ENCODE measurements at regions not wholly inside any gene's neighbourhood (a gene's known extent, or its start where the extent isn't known, plus 50 kb on each side); places are given as distances from the start of the nearest gene placed in this dataset.

DNA sequence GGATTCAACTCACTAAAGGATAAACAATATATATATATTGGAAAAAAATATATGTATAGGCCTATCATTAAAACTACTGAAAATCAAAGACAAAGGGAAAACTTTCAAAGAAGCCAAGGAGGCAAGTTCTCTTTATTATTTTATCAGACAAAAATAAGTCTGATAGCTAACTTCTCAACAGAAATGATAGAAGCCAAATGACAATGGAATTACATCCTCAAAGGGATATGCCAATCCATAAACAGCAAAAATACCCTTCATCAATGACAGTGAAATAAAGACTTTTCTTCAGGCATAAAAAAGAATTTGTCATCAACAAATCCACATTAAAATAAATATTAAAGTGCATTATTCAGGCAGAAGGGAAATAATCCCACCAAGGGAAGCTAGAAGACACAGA is 393.4 kb downstream of the ZFHX3 start:
- no peaks in the 10 kb centered on the region for H3K79me2 ChIP-seq
- H3K4me3 ChIP-seq, result no peak overlapping the region
- H3K36me3 ChIP-seq (replicated peaks; ENCODE audit: insufficient read depth, low read depth), result no peaks in the 10 kb centered on the region
- no peaks in the 10 kb centered on the region for H3K27me3 ChIP-seq
- TF ChIP-seq, protein P1, sequence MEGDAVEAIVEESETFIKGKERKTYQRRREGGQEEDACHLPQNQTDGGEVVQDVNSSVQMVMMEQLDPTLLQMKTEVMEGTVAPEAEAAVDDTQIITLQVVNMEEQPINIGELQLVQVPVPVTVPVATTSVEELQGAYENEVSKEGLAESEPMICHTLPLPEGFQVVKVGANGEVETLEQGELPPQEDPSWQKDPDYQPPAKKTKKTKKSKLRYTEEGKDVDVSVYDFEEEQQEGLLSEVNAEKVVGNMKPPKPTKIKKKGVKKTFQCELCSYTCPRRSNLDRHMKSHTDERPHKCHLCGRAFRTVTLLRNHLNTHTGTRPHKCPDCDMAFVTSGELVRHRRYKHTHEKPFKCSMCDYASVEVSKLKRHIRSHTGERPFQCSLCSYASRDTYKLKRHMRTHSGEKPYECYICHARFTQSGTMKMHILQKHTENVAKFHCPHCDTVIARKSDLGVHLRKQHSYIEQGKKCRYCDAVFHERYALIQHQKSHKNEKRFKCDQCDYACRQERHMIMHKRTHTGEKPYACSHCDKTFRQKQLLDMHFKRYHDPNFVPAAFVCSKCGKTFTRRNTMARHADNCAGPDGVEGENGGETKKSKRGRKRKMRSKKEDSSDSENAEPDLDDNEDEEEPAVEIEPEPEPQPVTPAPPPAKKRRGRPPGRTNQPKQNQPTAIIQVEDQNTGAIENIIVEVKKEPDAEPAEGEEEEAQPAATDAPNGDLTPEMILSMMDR (IDR thresholded peaks at IDR 0.05; ENCODE audit: poor library complexity), result no peak
- TF ChIP-seq EZH2 (IDR thresholded peaks at IDR 0.05; ENCODE audit: borderline replicate concordance) (no peak), EZH2phosphoT487 (IDR thresholded peaks at IDR 0.05; ENCODE audit: low read depth, severe bottlenecking, unreplicated experiment) (no peak)
- H3K9me2 ChIP-seq (replicated peaks; ENCODE audit: insufficient read depth), result no peaks in the 10 kb centered on the region
- no peaks in the 10 kb centered on the region for H4K20me1 ChIP-seq (ENCODE audit: insufficient read depth, poor library complexity, severe bottlenecking)
- no peaks in the 10 kb centered on the region for H3K4me1 ChIP-seq (ENCODE audit: insufficient read depth)
- H2AFZ ChIP-seq, result no peak overlapping the region
- no peak overlapping the region for H3K4me2 ChIP-seq
- no peak for DNase-seq (ENCODE audit: low spot score)
- peaks cover 4% of the 10 kb centered on the region for H3K9me3 ChIP-seq (ENCODE audit: low read depth)
- no peak overlapping the region for H3K27ac ChIP-seq

DNA sequence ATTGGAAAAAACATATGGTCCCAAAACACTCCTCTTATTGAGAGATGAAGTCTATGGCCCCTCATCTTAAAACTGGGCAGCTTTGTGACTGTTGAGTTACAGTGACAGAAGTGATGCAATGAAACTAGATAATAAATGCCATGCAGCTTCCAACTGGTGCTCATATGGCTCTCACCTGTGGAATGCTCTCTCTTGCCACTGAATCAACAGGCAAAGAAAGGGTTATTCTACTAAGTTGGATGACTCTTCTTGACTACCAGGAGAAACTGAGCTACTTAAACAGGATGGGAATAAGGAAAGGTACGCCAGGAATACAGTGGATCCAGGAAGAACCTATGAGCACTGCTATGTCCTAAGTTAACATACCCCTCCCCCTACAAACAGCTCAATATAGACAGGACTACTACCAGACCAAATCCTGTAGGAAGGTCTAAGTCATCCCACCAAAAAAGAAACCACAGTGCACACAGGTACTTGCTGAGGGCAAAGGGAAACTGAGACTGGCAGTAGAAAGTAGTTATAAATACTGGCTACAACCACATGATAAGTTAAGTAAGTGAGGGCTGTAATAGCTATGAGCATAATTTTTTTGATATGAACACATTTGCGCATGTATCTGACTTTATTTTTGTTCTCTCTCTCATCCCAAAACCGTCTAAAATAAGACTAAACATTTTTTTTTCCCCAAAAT is 398.5 kb downstream of the ZFHX3 start:
- WGBS (ENCODE audit: low lambda C conversion rate, missing lambda C conversion rate), result 89% methylated on average over 3 of the region's 3 CpGs
- Histone ChIP-seq H2AFZ (no peak overlapping the region), H3K36me3 (replicated peaks; ENCODE audit: insufficient read depth, low read depth) (no peaks in the 10 kb centered on the region), H3K27me3 (no peaks in the 10 kb centered on the region), H4K20me1 (ENCODE audit: insufficient read depth, poor library complexity, severe bottlenecking) (no peaks in the 10 kb centered on the region), H3K4me3 (no peak overlapping the region), H3K79me2 (no peaks in the 10 kb centered on the region), H3K9me3 (ENCODE audit: low read depth) (peaks cover 4% of the 10 kb centered on the region), H3K9me2 (replicated peaks; ENCODE audit: insufficient read depth) (no peaks in the 10 kb centered on the region), H3K27ac (no peak overlapping the region), H3K4me2 (no peak overlapping the region), H3K4me1 (ENCODE audit: insufficient read depth) (no peaks in the 10 kb centered on the region)
- DNase-seq (ENCODE audit: low spot score), result no peak
- TF ChIP-seq EZH2 (IDR thresholded peaks at IDR 0.05; ENCODE audit: borderline replicate concordance) (no peak), EZH2phosphoT487 (IDR thresholded peaks at IDR 0.05; ENCODE audit: low read depth, severe bottlenecking, unreplicated experiment) (no peak)
- TF ChIP-seq, protein P1 (IDR thresholded peaks at IDR 0.05; ENCODE audit: poor library complexity), result no peak

DNA sequence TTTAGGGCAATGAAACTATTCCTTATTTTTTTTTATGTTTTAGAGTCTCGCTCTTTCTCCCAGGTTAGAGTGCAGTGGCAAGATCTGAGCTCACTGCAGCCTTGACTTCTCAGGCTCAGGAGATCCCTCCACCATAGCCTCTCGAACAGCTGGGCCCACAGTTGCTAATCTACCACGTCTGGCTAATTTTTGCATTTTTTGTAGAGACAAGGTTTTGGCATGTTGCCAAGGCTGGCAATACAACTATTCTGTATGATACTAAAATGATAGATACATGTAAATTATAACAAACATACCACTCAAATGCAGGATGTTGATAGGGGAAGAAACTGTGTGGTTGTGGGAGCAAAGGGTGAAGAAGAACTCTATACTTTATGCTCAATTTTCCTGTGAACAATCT is 401.3 kb downstream of the ZFHX3 start:
- no peak for DNase-seq (ENCODE audit: low spot score)
- Histone ChIP-seq H3K9me3 (ENCODE audit: low read depth) (no peaks in the 10 kb centered on the region), H3K79me2 (no peaks in the 10 kb centered on the region), H2AFZ (no peak overlapping the region), H3K27ac (no peak overlapping the region), H3K4me2 (no peak overlapping the region), H3K36me3 (replicated peaks; ENCODE audit: insufficient read depth, low read depth) (no peaks in the 10 kb centered on the region), H3K27me3 (no peaks in the 10 kb centered on the region), H3K4me3 (no peak overlapping the region), H3K9me2 (replicated peaks; ENCODE audit: insufficient read depth) (no peaks in the 10 kb centered on the region), H3K4me1 (ENCODE audit: insufficient read depth) (no peaks in the 10 kb centered on the region), H4K20me1 (ENCODE audit: insufficient read depth, poor library complexity, severe bottlenecking) (no peaks in the 10 kb centered on the region)
- 83% methylated on average over 3 of the region's 3 CpGs for WGBS (ENCODE audit: low lambda C conversion rate, missing lambda C conversion rate)
- TF ChIP-seq EZH2 (IDR thresholded peaks at IDR 0.05; ENCODE audit: borderline replicate concordance) (no peak), EZH2phosphoT487 (IDR thresholded peaks at IDR 0.05; ENCODE audit: low read depth, severe bottlenecking, unreplicated experiment) (no peak)
- TF ChIP-seq, protein P1 (IDR thresholded peaks at IDR 0.05; ENCODE audit: poor library complexity), result no peak

All from hepatocyte (in vitro differentiated cells).